ENCODE measurements at regions not wholly inside any gene's neighbourhood (a gene's known extent, or its start where the extent isn't known, plus 50 kb on each side); places are given as distances from the start of the nearest gene placed in this dataset.

DNA sequence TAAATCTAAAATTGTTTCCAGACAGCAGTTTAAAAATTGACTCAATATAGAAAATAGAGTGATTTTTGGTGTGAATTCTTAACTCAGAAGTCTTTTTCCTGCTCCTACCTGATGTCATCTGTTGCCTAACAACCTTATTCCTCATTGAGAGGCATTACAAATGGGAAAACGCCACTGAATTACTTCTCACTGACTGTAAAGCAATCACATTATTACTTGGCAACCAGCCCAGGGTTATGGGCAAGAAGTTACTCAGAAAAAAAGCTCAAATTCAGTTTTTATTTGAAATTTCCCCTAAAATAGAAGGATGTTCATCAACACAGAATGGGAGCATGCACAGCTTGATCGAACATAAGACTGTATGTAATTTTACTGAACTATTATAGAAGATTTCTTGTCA lies 201.8 kb upstream of the GULP1 start:
- DNase-seq (peak in 2 of 3 donors; percentile 57 to 71), ATAC-seq (ENCODE audit: insufficient read depth, low FRiP score) (no peak)
- no peaks in the 10 kb centered on the region for H3K36me3 ChIP-seq (ENCODE audit: control insufficient read depth in 4 of 4, insufficient read depth in 4 of 4, low read length in 4 of 4)
- peaks cover 0 to 3% (median 0%) of the 10 kb centered on the region in 4 donors for H3K9me3 ChIP-seq (ENCODE audit: control insufficient read depth in 4 of 4, insufficient read depth in 3 of 4, low read length in 3 of 4)
- peaks cover 0 to 16% (median 3%) of the 10 kb centered on the region in 5 donors for H3K4me1 ChIP-seq (ENCODE audit: control insufficient read depth in 5 of 5, insufficient read depth in 5 of 5, low read length in 5 of 5)
- no peak overlapping the region for H3K27ac ChIP-seq (ENCODE audit: low read depth in 1 of 2, low read length in 1 of 2)
- H3K27me3 ChIP-seq (ENCODE audit: control insufficient read depth in 3 of 3, insufficient read depth in 3 of 3, low read length in 2 of 3), result no peaks in the 10 kb centered on the region
- H3K4me3 ChIP-seq, result no peak overlapping the region
- TF ChIP-seq, protein P1, sequence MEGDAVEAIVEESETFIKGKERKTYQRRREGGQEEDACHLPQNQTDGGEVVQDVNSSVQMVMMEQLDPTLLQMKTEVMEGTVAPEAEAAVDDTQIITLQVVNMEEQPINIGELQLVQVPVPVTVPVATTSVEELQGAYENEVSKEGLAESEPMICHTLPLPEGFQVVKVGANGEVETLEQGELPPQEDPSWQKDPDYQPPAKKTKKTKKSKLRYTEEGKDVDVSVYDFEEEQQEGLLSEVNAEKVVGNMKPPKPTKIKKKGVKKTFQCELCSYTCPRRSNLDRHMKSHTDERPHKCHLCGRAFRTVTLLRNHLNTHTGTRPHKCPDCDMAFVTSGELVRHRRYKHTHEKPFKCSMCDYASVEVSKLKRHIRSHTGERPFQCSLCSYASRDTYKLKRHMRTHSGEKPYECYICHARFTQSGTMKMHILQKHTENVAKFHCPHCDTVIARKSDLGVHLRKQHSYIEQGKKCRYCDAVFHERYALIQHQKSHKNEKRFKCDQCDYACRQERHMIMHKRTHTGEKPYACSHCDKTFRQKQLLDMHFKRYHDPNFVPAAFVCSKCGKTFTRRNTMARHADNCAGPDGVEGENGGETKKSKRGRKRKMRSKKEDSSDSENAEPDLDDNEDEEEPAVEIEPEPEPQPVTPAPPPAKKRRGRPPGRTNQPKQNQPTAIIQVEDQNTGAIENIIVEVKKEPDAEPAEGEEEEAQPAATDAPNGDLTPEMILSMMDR (IDR thresholded peaks at IDR 0.05; ENCODE audit: control extremely low read depth, extremely low read depth), result no peak
- H3K9ac ChIP-seq (ENCODE audit: insufficient read depth in 1 of 2, low read length in 2 of 2), result no peak overlapping the region
- 70 to 72% methylated on average over 2 of the region's 2 CpGs for WGBS, 2 donors

DNA sequence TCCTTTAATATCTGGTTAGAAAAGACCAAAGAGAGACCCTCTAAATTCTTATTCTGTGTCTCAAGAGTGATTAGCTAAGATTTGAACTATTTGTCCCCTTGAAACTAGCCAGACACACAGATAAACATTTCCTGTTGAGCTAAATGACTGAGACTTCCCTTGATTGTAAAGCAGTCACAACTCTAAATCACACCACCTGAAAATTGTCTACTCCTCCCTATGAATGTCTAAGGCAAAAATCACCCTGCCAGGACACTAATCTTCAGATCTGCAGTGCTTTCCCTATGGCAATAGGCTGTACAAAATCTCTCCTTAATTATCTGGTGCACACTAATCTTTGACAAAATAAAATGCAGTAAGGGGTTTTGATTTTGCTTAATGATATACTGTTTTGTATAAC lies 200.5 kb upstream of the GULP1 start:
- DNase-seq (no peak), ATAC-seq (ENCODE audit: insufficient read depth, low FRiP score) (no peak)
- Histone ChIP-seq H3K9me3 (ENCODE audit: control insufficient read depth in 4 of 4, insufficient read depth in 3 of 4, low read length in 3 of 4) (no peaks in the 10 kb centered on the region), H3K4me3 (no peak overlapping the region), H3K4me1 (ENCODE audit: control insufficient read depth in 5 of 5, insufficient read depth in 5 of 5, low read length in 5 of 5) (peaks cover 0 to 19% (median 6%) of the 10 kb centered on the region in 5 donors), H3K27ac (ENCODE audit: low read depth in 1 of 2, low read length in 1 of 2) (no peak overlapping the region), H3K36me3 (ENCODE audit: control insufficient read depth in 4 of 4, insufficient read depth in 4 of 4, low read length in 4 of 4) (no peaks in the 10 kb centered on the region), H3K27me3 (ENCODE audit: control insufficient read depth in 3 of 3, insufficient read depth in 3 of 3, low read length in 2 of 3) (no peaks in the 10 kb centered on the region), H3K9ac (ENCODE audit: insufficient read depth in 1 of 2, low read length in 2 of 2) (no peak overlapping the region)
- TF ChIP-seq, protein P1 (IDR thresholded peaks at IDR 0.05; ENCODE audit: control extremely low read depth, extremely low read depth), result no peak

DNA sequence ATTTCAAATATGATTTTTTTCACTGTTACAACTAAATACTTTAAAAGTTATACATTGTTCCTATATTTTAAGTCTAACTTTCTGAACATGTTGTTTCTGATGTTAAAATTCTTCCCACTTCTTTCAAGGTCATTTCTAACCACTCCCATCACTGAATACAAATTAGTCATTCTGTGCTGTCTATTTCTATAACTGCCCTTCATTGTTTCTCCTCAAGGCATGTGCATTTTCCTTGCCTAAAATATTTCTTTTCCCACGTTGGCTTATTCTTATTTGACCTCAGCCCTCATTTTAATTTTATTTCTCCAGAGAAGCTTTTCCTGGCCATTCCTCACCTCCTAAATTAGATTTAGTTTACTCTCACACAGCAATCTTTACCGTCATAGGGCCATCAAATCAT lies 198.9 kb upstream of the GULP1 start:
- Histone ChIP-seq H3K36me3 (ENCODE audit: control insufficient read depth in 4 of 4, insufficient read depth in 4 of 4, low read length in 4 of 4) (no peaks in the 10 kb centered on the region), H3K4me1 (ENCODE audit: control insufficient read depth in 5 of 5, insufficient read depth in 5 of 5, low read length in 5 of 5) (peaks cover 0 to 21% (median 6%) of the 10 kb centered on the region in 5 donors), H3K27me3 (ENCODE audit: control insufficient read depth in 3 of 3, insufficient read depth in 3 of 3, low read length in 2 of 3) (no peaks in the 10 kb centered on the region), H3K9ac (ENCODE audit: insufficient read depth in 1 of 2, low read length in 2 of 2) (no peak overlapping the region), H3K4me3 (no peak overlapping the region), H3K9me3 (ENCODE audit: control insufficient read depth in 4 of 4, insufficient read depth in 3 of 4, low read length in 3 of 4) (no peaks in the 10 kb centered on the region), H3K27ac (ENCODE audit: low read depth in 1 of 2, low read length in 1 of 2) (no peak overlapping the region)
- DNase-seq, result no peak
- WGBS, 2 donors, result 80 to 82% methylated on average over 2 of the region's 2 CpGs
- TF ChIP-seq, protein P1 (IDR thresholded peaks at IDR 0.05; ENCODE audit: control extremely low read depth, extremely low read depth), result no peak
- no peak for ATAC-seq (ENCODE audit: insufficient read depth, low FRiP score)

DNA sequence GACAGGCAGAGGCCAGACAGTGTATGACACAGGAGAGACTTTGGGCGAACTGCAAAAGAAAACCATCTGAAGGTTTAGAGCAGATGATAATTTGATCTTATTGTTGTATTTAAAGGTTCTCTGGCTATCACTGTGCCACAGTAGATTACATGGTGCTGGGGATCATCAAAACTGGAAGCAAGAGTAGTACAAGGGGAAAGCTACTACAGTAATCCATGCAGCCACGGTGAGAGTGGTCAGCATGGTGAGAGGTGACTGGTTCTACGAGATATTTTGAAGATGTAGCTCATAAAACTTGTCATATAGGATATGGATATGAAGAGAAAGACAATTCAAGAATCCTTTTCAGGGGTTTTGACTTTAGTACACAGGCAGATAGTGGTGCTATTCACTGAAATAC lies 194.8 kb upstream of the GULP1 start:
- H3K27ac ChIP-seq (ENCODE audit: low read depth in 1 of 2, low read length in 1 of 2), result no peak overlapping the region
- WGBS, 2 donors, result 89 to 90% methylated on average over 3 of the region's 3 CpGs
- H3K9ac ChIP-seq (ENCODE audit: insufficient read depth in 1 of 2, low read length in 2 of 2), result no peak overlapping the region
- H3K9me3 ChIP-seq (ENCODE audit: control insufficient read depth in 4 of 4, insufficient read depth in 3 of 4, low read length in 3 of 4), result no peaks in the 10 kb centered on the region
- H3K27me3 ChIP-seq (ENCODE audit: control insufficient read depth in 3 of 3, insufficient read depth in 3 of 3, low read length in 2 of 3), result no peaks in the 10 kb centered on the region
- no peak overlapping the region for H3K4me3 ChIP-seq
- no peak for DNase-seq
- ATAC-seq (ENCODE audit: insufficient read depth, low FRiP score), result no peak
- TF ChIP-seq, protein P1 (IDR thresholded peaks at IDR 0.05; ENCODE audit: control extremely low read depth, extremely low read depth), result no peak
- peaks cover 0 to 9% (median 0%) of the 10 kb centered on the region in 5 donors for H3K4me1 ChIP-seq (ENCODE audit: control insufficient read depth in 5 of 5, insufficient read depth in 5 of 5, low read length in 5 of 5)
- no peaks in the 10 kb centered on the region for H3K36me3 ChIP-seq (ENCODE audit: control insufficient read depth in 4 of 4, insufficient read depth in 4 of 4, low read length in 4 of 4)

All from lung (tissue), 11 donors.